RPMI8226 (cell line): ENCODE measurements at regions not wholly inside any gene's neighbourhood (a gene's known extent, or its start where the extent isn't known, plus 50 kb on each side); places are given as distances from the start of the nearest gene placed in this dataset.

Experiments
- DNase-seq: peaks from one replicate; pipeline ENCODE4 v3.0.0-alpha.2; 2015

- no peak for DNase-seq
Observed at GRCh38 chr6:117078624-117079023, 186.7 kb upstream of the VGLL2 start.

- DNase-seq, result no peak
Observed at GRCh38 chr6:117079951-117080350, 185.4 kb upstream of the VGLL2 start.

GRCh38 chr6:117089604-117090003 lies 175.8 kb upstream of the VGLL2 start:
- no peak for DNase-seq

- no peak for DNase-seq
Observed at GRCh38 chr6:117110146-117110545, 155.2 kb upstream of the VGLL2 start.

GRCh38 chr6:117110737-117111136 lies 154.6 kb upstream of the VGLL2 start:
- no peak for DNase-seq

GRCh38 chr6:117117652-117118051 lies 147.7 kb upstream of the VGLL2 start:
- no peak for DNase-seq

GRCh38 chr6:117118490-117118889 lies 146.9 kb upstream of the VGLL2 start:
- peak; percentile 5 for DNase-seq

GRCh38 chr6:117126213-117126612 lies 139.1 kb upstream of the VGLL2 start:
- DNase-seq, result no peak

GRCh38 chr6:117128052-117128451 lies 137.3 kb upstream of the VGLL2 start:
- peak; percentile 27 for DNase-seq

GRCh38 chr6:117130125-117130524 lies 135.2 kb upstream of the VGLL2 start:
- DNase-seq, result peak; percentile 69

GRCh38 chr6:117136702-117137101 lies 128.7 kb upstream of the VGLL2 start:
- no peak for DNase-seq

- no peak for DNase-seq
Observed at GRCh38 chr6:117137711-117138110, 127.6 kb upstream of the VGLL2 start.

- no peak for DNase-seq
Observed at GRCh38 chr6:117138425-117138824, 126.9 kb upstream of the VGLL2 start.

GRCh38 chr6:117138920-117139319 lies 126.4 kb upstream of the VGLL2 start:
- DNase-seq, result no peak

GRCh38 chr6:117142142-117142541 lies 123.2 kb upstream of the VGLL2 start:
- no peak for DNase-seq

GRCh38 chr6:117142995-117143394 lies 122.4 kb upstream of the VGLL2 start:
- DNase-seq, result peak; percentile 18

- DNase-seq, result peak; percentile 13
Observed at GRCh38 chr6:117143647-117144046, 121.7 kb upstream of the VGLL2 start.

- DNase-seq, result no peak
Observed at GRCh38 chr6:117145940-117146339, 119.4 kb upstream of the VGLL2 start.

GRCh38 chr6:117149324-117149723 lies 116.0 kb upstream of the VGLL2 start:
- peak; percentile 16 for DNase-seq

GRCh38 chr6:117156741-117157140 lies 108.6 kb upstream of the VGLL2 start:
- DNase-seq, result no peak

GRCh38 chr6:117157448-117157847 lies 107.9 kb upstream of the VGLL2 start:
- DNase-seq, result no peak

GRCh38 chr6:117165911-117166499 lies 99.4 kb upstream of the VGLL2 start:
- DNase-seq, result no peak

GRCh38 chr6:117167520-117168271 lies 97.7 kb upstream of the VGLL2 start:
- peak; percentile 26 for DNase-seq

GRCh38 chr6:117168296-117169063 lies 96.9 kb upstream of the VGLL2 start:
- no peak for DNase-seq
